HUES64 (cell line): ENCODE measurements at regions not wholly inside any gene's neighbourhood (a gene's known extent, or its start where the extent isn't known, plus 50 kb on each side); places are given as distances from the start of the nearest gene placed in this dataset.
"Not testable (repeated sequence)": the region's sequence is repeated elsewhere in the genome, so short reads cannot be mapped to it uniquely, and the experiment has no call there.

Experiments
- H3K27ac ChIP-seq: 2 replicates; pipeline ENCODE4 v1.7.0; 2013; ENCODE audit warnings: low read depth, low read length, inconsistent platforms
- H3K27me3 ChIP-seq: 2 replicates; pipeline ENCODE4 v1.6.1; 2013; ENCODE audit warnings: mild to moderate bottlenecking, low read length; ENCODE audit not compliant: insufficient read depth
- H3K36me3 ChIP-seq: 2 replicates; pipeline ENCODE4 v1.6.1; 2013; ENCODE audit warnings: mild to moderate bottlenecking, low read length; ENCODE audit not compliant: insufficient read depth
- H3K4me1 ChIP-seq: 2 replicates; pipeline ENCODE4 v1.6.1; 2013; ENCODE audit warnings: mild to moderate bottlenecking, low read length, moderate library complexity; ENCODE audit not compliant: insufficient read depth
- H3K4me3 ChIP-seq: 2 replicates; pipeline ENCODE4 v1.5.1; 2013; ENCODE audit warnings: mild to moderate bottlenecking, low read length, moderate library complexity
- H3K9ac ChIP-seq: 2 replicates; pipeline ENCODE4 v1.6.1; 2013; ENCODE audit warnings: mild to moderate bottlenecking, low read depth, low read length
- H3K9me3 ChIP-seq: 2 replicates; pipeline ENCODE4 v1.6.1; 2013; ENCODE audit warnings: low read depth, low read length; ENCODE audit not compliant: insufficient read depth
- WGBS: fragments of 150-250, 120-280 bp; methylation state at CpG from one replicate; pipeline ENCODE4 v1.1.7; 2013; ENCODE audit warnings: missing lambda C conversion rate; 5-methylcytosine and 5-hydroxymethylcytosine counted together

GRCh38 chr11:71730748-71731147 is 102.3 kb upstream of the DEFB108B start:
- not testable (repeated sequence) for H3K36me3 ChIP-seq, H3K9me3 ChIP-seq, H3K27me3 ChIP-seq, H3K27ac ChIP-seq, H3K9ac ChIP-seq, H3K4me1 ChIP-seq, H3K4me3 ChIP-seq
- WGBS, result 94% methylated on average over 7 of the region's 8 CpGs

GRCh38 chr11:71734368-71734767 is 98.6 kb upstream of the DEFB108B start:
- not testable (repeated sequence) for H3K27me3 ChIP-seq, H3K4me1 ChIP-seq, H3K9me3 ChIP-seq, H3K4me3 ChIP-seq, H3K36me3 ChIP-seq, H3K27ac ChIP-seq, H3K9ac ChIP-seq
- no CpG with 5 or more reads among the region's 3 CpGs for WGBS

DNA sequence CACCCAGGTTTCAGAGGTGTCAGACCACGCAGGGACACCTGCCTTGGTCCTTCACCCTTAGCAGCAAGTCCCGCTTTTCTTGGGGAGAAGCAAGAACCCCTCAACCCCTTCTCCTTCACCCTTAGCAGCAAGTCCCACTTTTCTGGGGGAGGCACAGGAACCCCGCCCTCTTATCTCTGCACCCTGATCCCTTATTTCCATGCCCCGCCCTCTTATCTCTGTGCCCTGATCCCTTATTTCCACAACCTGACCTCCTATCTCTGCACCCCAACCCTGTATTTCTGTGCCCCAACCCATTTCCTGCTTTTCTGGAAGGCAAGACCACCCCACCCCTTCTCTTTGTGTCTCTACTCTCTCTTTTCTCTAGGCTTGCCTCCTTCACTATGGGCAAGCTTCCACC is 94.7 kb upstream of the DEFB108B start:
- not testable (repeated sequence) for H3K27ac ChIP-seq
- WGBS, result 92% methylated on average over 4 of the region's 4 CpGs

DNA sequence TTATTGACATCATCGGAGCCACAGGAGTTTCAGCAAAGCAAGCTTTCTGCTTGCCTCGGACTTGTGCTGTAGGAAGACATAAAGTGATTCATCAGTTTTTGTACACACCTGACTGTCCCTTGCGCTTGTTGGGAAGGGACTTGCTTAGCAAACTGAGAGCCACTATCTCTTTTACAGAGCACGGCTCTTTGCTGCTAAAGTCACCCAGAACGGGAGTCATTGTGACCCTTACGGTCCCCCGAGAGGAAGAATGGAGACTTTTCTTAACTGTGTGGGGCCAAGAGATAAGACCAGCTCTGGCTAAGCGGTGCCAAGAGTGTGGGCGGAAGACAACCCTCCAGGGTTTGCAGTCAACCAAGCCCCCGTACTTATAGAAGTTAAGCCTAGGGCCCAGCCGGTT is 89.6 kb upstream of the DEFB108B start:
- not testable (repeated sequence) for H3K4me3 ChIP-seq, H3K27ac ChIP-seq, H3K36me3 ChIP-seq, H3K4me1 ChIP-seq, H3K9ac ChIP-seq, H3K9me3 ChIP-seq, H3K27me3 ChIP-seq
- 89% methylated on average over 11 of the region's 11 CpGs for WGBS

More for the DNA sequence above, 94.7 kb upstream of the DEFB108B start:
- not testable (repeated sequence) for H3K36me3 ChIP-seq, H3K9me3 ChIP-seq, H3K4me1 ChIP-seq, H3K9ac ChIP-seq, H3K27me3 ChIP-seq, H3K4me3 ChIP-seq

GRCh38 chr11:71745656-71746055 is 87.3 kb upstream of the DEFB108B start:
- WGBS, result 96% methylated on average over 11 of the region's 11 CpGs
- not testable (repeated sequence) for H3K36me3 ChIP-seq

DNA sequence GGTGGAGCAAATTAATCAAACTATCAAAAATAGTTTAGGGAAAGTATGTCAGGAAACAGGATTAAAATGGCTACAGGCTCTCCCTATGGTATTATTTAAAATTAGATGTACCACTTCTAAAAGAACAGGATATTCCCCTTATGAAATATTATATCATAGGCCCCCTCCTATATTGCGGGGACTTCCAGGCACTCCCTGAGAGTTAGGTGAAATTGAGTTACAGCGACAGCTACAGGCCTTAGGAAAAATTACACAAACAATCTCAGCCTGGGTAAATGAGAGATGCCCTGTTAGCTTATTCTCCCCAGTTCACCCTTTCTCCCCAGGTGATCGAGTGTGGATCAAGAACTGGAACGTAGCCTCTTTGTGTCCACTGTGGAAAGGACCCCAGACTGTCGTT is 86.7 kb upstream of the DEFB108B start:
- H3K9me3 ChIP-seq, H3K27ac ChIP-seq, H3K9ac ChIP-seq, H3K4me1 ChIP-seq, H3K27me3 ChIP-seq, H3K36me3 ChIP-seq, H3K4me3 ChIP-seq: not testable (repeated sequence)
- WGBS, result 62% methylated on average over 3 of the region's 5 CpGs

More at GRCh38 chr11:71745656-71746055, 87.3 kb upstream of the DEFB108B start:
- H3K9me3 ChIP-seq, H3K4me1 ChIP-seq, H3K4me3 ChIP-seq, H3K9ac ChIP-seq, H3K27ac ChIP-seq, H3K27me3 ChIP-seq: not testable (repeated sequence)

- not testable (repeated sequence) for H3K9me3 ChIP-seq, H3K9ac ChIP-seq, H3K27ac ChIP-seq, H3K27me3 ChIP-seq, H3K4me1 ChIP-seq, H3K4me3 ChIP-seq, H3K36me3 ChIP-seq
- WGBS, result 46% methylated on average over 12 of the region's 14 CpGs
Measured at GRCh38 chr11:71748965-71749620, 83.9 kb upstream of the DEFB108B start.

DNA sequence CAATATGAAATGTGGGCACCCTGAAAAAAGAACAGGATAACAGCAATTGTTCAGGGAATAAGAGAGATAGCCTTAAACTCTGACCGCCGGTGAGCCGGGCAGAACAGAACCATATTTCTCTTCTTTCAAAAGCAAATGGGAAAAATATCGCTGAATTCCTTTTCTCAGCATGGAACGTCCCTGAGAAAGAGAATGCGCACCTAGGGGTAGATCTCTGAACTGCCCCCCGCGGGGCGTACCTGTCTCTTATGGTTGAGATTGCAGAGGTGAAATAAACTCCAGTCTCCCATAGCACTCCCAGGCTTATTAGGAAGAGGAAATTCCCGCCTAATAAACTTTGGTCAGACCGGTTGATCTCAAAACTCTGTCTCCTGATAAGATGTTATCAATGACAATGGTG is 82.1 kb upstream of the DEFB108B start:
- H3K36me3 ChIP-seq, H3K9me3 ChIP-seq, H3K27ac ChIP-seq, H3K4me1 ChIP-seq, H3K4me3 ChIP-seq, H3K27me3 ChIP-seq, H3K9ac ChIP-seq: not testable (repeated sequence)
- 41% methylated on average over 5 of the region's 11 CpGs for WGBS

DNA sequence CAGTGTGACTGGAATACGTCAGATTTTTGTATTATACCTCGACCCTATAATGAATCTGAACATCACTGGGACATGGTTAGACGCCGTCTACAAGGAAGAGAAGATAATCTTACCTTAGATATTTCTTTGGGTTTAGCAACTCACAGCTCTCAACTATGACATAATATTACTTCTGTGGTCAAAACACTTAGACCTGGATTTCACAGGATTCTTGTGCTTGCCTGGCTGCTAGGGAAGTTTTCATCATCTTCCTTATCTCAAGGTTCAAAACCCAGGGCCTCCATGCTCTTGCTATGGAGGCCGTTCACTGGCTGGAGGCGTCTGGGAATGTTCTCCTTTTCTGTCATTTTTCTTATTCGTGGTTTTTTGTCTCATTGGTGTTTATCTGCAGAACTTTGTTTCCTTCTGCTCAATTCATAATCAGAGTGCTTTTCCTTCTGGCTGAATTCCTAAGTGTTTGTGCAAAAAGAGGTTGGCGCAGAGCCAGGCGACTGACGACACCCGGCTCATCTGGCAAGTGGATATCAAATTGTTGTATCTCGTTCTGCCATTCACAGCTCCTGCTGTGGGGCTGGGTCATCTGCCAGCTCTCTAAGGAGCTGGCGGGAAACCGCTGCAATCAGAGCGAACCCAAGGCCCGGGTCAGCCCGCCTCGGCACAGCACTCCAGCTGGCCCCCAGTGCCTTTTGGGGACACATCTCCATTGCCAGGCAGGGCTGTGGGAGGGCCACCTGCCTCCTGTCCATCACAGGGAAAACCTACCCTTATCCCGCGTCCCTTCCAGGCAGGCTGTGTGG is 68.1 kb upstream of the DEFB108B start:
- 93% methylated on average over 19 of the region's 20 CpGs for WGBS
- H3K9ac ChIP-seq, H3K36me3 ChIP-seq, H3K27ac ChIP-seq, H3K27me3 ChIP-seq, H3K9me3 ChIP-seq, H3K4me3 ChIP-seq: not testable (repeated sequence)
- H3K4me1 ChIP-seq, result peaks cover 16% of the 10 kb centered on the region

GRCh38 chr11:71767016-71767415 is 66.0 kb upstream of the DEFB108B start:
- H3K4me3 ChIP-seq, H3K9me3 ChIP-seq, H3K36me3 ChIP-seq, H3K27me3 ChIP-seq, H3K9ac ChIP-seq: not testable (repeated sequence)
- 57% methylated on average over 1 of the region's 5 CpGs for WGBS
- peak overlapping the region; percentile 80; the same call in 1 of the 2 replicates for H3K27ac ChIP-seq
- peaks cover 16% of the 10 kb centered on the region for H3K4me1 ChIP-seq

DNA sequence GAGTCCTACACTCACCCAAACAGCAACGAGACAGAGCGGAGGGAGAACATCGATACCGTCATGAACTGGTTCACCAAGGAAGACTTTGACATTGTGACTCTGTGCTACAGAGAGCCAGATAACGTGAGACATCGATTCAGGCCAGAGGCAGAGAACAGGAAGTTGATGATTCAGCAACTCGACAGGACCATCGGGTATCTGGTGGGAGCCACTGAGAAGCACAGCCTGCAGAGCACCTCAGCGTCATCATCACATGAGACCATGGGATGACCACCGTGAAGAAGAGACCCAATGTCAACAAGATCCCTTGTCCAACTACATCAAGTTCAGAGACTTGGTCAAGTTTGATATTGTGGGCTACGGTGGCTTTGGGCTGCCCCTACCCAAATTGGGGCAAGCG is 60.8 kb upstream of the DEFB108B start:
- H3K9me3 ChIP-seq, H3K4me1 ChIP-seq, H3K27ac ChIP-seq, H3K4me3 ChIP-seq, H3K27me3 ChIP-seq, H3K9ac ChIP-seq, H3K36me3 ChIP-seq: not testable (repeated sequence)
- WGBS, result 94% methylated on average over 10 of the region's 12 CpGs
